ENCODE measurements at regions not wholly inside any gene's neighbourhood (a gene's known extent, or its start where the extent isn't known, plus 50 kb on each side); places are given as distances from the start of the nearest gene placed in this dataset.
"Not testable (repeated sequence)": the region's sequence is repeated elsewhere in the genome, so short reads cannot be mapped to it uniquely, and the experiment has no call there.

DNA sequence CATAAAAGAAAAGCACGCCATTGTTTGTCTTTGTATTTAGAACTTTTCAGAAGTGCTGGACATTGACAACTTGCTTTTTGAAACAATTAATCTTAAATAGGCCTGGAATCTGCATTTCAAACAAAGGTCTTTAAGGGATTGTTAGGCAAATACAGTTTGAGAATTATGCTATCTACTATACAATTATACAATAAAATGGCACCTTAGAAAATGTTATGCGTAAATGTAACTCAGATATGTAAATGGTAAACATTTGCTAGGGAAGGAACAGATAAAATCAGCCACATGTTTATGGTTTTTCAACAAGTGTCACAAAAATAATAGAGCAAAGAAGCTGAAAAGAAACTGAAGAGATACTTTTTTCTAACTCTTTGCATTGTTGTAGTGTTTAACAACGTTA is 152.7 kb upstream of the PRSS12 start:
- not testable (repeated sequence) for DNase-seq

DNA sequence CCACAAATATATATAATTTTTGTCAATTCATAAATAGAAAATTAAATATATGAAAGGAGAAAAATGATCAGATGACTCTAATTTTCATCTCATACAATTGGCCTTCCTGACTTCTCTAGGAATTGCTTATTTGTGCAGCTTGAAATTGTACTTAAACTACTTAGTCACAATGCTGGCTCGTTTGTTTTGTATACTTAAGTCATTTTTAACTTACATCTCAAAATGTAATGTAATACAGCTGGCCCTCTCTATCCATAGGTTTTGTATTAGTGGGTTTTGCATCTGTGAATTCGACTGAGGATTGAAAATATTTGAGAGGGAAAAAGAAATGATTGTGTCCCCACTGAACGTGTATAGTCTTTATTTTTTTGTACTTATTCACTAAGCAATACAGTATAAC is 160.1 kb upstream of the PRSS12 start:
- DNase-seq = not testable (repeated sequence)

- not testable (repeated sequence) for DNase-seq
Observed at GRCh38 chr4:118514332-118514731, 161.5 kb upstream of the PRSS12 start.

DNA sequence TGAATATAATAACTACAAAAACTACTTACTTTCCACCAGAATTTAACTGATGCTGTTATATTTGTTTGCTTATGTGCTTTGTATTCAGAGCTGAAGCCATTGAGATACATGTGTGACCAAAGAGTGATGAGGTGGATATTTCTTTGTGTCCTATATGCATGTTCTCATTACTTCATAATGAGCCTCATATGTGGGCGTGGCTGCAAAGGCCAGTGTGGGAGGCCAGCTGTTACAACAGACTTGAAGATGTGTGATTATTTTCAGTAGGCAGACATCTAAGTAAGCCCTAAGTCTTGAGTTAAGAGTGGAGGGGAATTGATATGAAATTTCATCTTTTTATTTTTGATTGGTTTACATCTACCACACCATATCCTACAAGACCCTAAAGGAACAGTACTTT is 163.3 kb upstream of the PRSS12 start:
- DNase-seq = not testable (repeated sequence)

GRCh38 chr4:118530107-118530506 is 155.1 kb upstream of the METTL14 start:
- DNase-seq = not testable (repeated sequence)

- DNase-seq = not testable (repeated sequence)
Observed at GRCh38 chr4:118531947-118532346, 153.2 kb upstream of the METTL14 start.

DNA sequence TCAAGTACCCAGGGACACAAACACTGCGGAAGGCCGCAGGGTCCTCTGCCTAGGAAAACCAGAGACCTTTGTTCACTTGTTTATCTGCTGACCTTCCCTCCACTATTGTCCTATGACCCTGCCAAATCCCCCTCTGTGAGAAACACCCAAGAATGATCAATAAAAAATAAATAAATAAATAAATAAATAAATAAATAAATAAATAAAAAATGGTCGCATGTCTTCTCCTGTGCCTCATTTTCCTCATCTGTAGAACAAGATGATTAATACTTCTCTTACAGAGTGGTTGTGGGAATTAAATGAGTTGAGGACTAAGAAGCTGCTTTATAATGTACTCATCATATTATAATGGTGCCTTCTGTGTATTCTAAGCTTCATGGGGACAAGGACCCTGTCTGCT is 149.4 kb upstream of the METTL14 start:
- not testable (repeated sequence) for DNase-seq

- not testable (repeated sequence) for DNase-seq
Observed at GRCh38 chr4:118539412-118540077, 145.6 kb upstream of the METTL14 start.

DNA sequence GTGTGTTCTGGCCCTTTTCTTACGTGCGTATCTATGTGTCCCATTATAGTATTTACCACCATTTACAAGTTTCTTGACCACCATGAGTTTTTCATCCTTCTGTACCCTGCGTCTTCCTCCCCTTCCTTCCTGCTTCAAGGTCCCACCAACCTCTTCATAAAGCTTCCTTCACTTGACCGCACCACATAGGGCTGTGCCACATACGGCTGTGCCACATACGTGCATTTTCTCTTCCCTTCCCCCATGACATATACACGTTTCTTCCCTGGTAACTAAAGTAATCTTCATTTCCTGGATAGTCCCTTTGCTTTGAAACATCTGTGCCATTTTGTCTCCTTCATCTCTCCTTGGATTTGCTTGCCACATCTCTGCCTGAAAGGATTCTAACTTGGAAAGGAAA is 128.6 kb upstream of the METTL14 start:
- not testable (repeated sequence) for DNase-seq

GRCh38 chr4:118557298-118557851 is 127.8 kb upstream of the METTL14 start:
- no peak for DNase-seq

DNA sequence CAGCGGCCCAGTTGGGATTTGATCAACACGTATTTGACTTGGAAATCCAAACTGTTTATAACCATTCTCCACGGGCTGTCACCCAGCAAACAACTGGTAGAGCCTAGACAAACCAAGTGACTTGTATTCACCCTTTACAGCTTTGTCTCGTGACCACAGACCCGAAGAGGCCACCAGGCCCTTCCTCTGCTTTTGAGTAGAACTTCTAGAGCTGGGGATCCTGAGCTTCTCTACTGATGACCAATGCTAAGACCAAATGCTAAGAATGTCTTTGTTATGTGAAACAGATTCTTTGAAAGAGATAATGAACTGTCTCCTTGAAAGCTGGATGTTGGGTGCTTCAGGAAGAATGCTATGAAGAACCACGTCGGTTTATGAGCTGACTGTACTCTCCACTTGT is 127.0 kb upstream of the METTL14 start:
- not testable (repeated sequence) for DNase-seq

- DNase-seq = not testable (repeated sequence)
Observed at GRCh38 chr4:118561559-118561958, 123.6 kb upstream of the METTL14 start.

- not testable (repeated sequence) for DNase-seq
Observed at GRCh38 chr4:118566003-118566513, 119.1 kb upstream of the METTL14 start.

DNA sequence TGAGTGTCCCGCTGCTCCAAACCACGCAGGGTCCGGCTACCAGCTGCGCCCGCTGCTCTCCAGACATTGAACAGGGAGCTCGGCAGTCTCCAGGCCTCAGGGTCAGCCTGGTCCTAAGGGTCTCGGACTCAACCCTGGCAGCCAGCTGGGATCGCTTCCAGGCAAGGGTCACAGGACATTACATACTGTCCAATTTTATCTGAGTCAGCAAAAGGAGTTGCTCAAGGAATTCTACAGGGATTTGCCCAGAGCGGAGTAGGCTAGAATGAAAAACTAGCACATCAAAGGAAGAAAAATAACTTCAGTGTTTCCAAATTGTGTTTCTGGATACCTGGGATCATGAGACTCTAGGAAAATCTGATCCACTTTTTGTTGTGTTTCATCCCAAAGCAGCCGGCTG is 112.2 kb upstream of the METTL14 start:
- DNase-seq = not testable (repeated sequence)

GRCh38 chr4:118574251-118574913 is 110.8 kb upstream of the METTL14 start:
- DNase-seq = not testable (repeated sequence)

GRCh38 chr4:118575057-118575456 is 110.1 kb upstream of the METTL14 start:
- not testable (repeated sequence) for DNase-seq

GRCh38 chr4:118575726-118576125 is 109.5 kb upstream of the METTL14 start:
- DNase-seq = not testable (repeated sequence)

GRCh38 chr4:118576709-118577219 is 108.4 kb upstream of the METTL14 start:
- DNase-seq = not testable (repeated sequence)

DNA sequence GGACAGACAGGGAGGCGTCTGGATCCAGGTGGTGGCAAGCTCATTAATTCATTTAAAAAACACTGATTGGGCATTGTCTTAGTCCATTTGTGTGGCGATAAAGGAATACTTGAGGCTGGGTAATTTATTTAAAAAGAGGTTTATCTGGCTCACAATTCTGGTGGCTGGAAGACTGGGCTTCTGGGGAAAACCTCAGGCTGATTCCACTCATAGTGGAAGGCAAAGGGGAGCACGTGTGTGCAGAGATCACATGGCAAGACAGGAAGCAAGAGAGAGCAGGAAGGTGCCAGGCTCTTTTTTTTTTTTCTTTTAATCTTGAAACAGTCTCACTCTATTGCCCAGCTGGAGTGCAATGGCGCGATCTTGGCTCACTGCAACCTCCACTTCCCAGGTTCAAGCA is 100.2 kb upstream of the METTL14 start:
- no peak for DNase-seq

- no peak for DNase-seq
Observed at GRCh38 chr4:118586357-118586790, 98.8 kb upstream of the METTL14 start.

DNA sequence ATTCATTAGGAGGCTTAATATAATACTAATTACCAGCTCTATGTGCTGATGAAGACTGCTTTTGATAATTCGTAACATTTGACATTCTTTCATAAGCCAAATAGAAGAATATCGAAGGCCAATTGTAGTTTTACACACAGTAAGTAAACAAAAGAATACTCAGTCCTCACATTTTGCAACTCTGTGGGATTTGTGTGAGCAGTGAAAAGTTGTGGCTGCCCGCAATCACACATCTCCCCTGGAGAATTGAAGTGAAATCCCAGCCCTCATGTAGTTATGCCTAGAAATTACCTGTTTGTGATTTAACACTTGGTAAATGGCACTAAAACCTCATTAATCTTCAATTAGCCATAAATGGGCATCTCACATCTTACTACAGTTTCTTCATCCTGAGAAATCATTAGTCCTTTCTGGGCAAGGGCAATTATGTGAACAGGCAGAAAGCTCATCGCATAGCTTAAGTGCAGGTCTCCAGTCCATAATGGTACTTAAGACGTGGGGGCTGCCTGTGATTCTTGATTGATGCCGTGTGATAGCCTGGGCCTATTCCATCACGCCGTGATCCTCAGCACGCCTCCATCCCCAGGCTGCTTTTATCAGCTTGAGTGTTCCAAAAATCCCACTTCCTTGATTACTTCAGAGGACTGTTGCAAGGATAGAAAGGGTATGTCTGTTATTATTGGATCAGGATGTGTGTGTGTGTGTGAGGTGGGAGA is 97.9 kb upstream of the METTL14 start:
- DNase-seq = no peak

DNA sequence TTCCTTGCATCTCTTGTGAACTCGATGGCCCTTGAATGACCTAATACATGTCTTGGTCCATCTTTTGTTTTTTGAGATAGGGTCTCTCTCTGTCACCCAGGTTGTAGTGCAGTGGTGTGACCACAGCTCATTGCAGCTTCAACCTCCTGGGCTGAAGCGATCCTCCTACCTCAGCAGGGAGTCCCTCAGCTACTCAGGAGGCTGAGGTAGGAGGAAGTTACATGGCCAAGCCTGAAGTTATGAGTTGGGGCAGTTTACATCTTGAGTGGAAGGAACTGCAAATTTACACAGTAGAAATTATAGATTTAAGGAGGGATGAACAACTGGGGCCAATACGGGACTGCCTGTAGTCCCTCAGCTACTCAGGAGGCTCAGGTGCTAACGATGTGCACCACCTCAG is 97.2 kb upstream of the METTL14 start:
- no peak for DNase-seq

DNA sequence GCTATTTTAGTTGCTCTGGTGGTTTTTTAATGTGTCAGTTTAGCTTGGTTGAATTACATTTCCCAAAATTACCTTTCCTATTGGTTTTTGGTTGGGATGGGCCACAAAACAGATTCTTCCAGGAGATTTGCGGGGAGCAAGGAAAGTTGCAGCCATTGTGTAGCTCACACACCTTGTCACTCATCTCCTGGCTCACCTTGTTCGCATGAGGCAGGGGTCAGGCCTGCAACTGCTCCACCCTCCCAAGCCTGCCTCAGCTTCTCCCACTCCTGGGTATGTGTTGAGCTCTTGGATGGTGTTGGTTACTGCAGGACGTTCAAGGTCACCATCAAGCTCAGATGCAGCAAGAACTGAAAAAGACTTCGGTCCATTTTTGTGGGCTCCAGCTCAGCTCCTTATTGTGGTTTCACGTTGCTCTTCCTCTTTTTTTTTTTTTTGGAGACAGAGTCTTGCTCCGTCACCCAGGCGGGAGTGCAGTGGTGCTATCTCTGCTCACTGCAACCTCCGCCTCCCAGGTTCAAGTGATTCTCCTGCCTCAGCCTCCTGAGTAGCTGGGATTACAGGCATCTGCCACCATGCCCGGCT is 95.6 kb upstream of the METTL14 start:
- DNase-seq = no peak

Data from CD4-positive, alpha-beta T cell treated with Interleukin-12 subunit alpha and Interleukin-12 subunit beta, for 1 hour (primary cell).